PFSK-1 (cell line): ENCODE measurements at regions not wholly inside any gene's neighbourhood (a gene's known extent, or its start where the extent isn't known, plus 50 kb on each side); places are given as distances from the start of the nearest gene placed in this dataset.

Experiments
- FOXP2 ChIP-seq: optimal IDR thresholded peaks from 2 replicates; pipeline ENCODE3; 2011; ENCODE audit warnings: borderline replicate concordance, control low read depth, inconsistent platforms; ENCODE audit not compliant: insufficient read depth; ENCODE audit errors: extremely low read length, extremely low read depth
- POLR2AphosphoS5 ChIP-seq: IDR thresholded peaks from 2 replicates; pipeline ENCODE4 v1.6.1; 2012; ENCODE audit warnings: low read depth, mild to moderate bottlenecking, control low read depth, low read length, moderate library complexity
- TAF1 ChIP-seq: IDR thresholded peaks from 2 replicates; pipeline ENCODE4 v1.6.1; 2012; ENCODE audit warnings: low read length, control low read depth, borderline replicate concordance; ENCODE audit not compliant: insufficient read depth
- TF ChIP-seq, protein P1 (sequence below), 2 experiments: IDR thresholded peaks; 2 replicates each; pipeline versions ENCODE4 v1.6.1 to v1.8.0; 2011 to 2012; ENCODE audit warnings: low read depth in 2 of 2, low read length in 2 of 2, control low read depth in 1 of 2, inconsistent platforms in 1 of 2, mild to moderate bottlenecking in 1 of 2, moderate library complexity in 1 of 2; ENCODE audit not compliant: insufficient read depth in 1 of 2

DNA sequence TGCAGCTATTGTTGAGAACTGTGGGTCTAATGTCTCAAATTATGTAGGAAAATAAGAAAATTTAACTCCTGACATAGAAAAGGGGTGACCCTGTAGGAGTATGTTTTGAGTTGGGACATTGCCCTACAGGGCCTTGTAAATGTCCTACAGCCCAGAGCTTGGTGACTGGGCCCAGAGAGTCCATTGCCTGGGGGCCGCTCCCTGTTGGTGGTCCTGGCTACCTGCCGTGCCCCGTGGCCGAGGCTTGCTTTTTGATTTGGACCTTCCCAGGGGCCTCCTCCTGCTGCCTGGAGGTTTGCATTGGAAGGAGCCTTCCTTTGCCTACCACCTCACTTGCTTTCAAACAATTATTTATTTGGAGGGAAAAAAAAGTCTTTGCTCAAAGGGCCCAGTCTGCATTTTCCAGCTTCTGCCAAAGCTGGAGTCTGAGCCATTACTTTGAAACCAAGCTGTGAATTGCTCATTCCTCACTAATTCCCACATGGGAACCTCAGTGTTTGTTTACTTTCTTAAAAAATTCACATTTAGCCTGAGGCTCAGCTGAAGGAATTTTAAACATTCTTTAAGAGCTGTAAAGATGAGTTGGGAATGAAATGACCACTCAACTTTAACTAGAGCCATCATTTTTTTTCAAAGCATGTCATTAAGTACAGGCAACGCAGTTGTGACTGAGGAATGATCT is 355.0 kb downstream of the GLRX3 start:
- TF ChIP-seq, protein P1, sequence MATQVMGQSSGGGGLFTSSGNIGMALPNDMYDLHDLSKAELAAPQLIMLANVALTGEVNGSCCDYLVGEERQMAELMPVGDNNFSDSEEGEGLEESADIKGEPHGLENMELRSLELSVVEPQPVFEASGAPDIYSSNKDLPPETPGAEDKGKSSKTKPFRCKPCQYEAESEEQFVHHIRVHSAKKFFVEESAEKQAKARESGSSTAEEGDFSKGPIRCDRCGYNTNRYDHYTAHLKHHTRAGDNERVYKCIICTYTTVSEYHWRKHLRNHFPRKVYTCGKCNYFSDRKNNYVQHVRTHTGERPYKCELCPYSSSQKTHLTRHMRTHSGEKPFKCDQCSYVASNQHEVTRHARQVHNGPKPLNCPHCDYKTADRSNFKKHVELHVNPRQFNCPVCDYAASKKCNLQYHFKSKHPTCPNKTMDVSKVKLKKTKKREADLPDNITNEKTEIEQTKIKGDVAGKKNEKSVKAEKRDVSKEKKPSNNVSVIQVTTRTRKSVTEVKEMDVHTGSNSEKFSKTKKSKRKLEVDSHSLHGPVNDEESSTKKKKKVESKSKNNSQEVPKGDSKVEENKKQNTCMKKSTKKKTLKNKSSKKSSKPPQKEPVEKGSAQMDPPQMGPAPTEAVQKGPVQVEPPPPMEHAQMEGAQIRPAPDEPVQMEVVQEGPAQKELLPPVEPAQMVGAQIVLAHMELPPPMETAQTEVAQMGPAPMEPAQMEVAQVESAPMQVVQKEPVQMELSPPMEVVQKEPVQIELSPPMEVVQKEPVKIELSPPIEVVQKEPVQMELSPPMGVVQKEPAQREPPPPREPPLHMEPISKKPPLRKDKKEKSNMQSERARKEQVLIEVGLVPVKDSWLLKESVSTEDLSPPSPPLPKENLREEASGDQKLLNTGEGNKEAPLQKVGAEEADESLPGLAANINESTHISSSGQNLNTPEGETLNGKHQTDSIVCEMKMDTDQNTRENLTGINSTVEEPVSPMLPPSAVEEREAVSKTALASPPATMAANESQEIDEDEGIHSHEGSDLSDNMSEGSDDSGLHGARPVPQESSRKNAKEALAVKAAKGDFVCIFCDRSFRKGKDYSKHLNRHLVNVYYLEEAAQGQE (IDR thresholded peaks at IDR 0.05; ENCODE audit: insufficient read depth in 1 of 2, low read depth in 2 of 2, low read length in 2 of 2): no peak
- TF ChIP-seq POLR2AphosphoS5: no peak
- no peak for TF ChIP-seq FOXP2
- no peak for TF ChIP-seq TAF1
